ENCODE measurements at regions not wholly inside any gene's neighbourhood (a gene's known extent, or its start where the extent isn't known, plus 50 kb on each side); places are given as distances from the start of the nearest gene placed in this dataset.
"Not testable (repeated sequence)": the region's sequence is repeated elsewhere in the genome, so short reads cannot be mapped to it uniquely, and the experiment has no call there.

DNA sequence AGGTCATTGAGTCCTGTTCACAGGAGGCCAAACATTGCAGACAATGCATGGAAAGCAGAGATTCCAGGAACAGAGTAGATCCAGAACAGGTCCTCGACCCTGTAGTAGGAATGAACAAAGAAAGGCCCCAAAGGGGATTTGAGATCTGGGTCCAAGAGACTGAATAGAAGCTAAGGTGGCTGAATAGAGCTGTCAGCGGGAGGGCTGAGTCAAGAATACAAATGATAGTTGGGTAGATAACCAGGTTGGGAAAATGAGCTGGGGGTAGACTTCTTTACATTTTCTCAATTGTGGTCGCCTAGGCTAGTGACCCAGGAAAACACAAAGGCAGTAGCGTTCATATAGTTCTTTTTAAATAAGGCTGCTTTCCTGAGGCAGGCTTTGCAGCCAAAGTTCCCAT is 103.4 kb upstream of the ELMO1 start:
- Histone ChIP-seq H3K4me3 (replicated peaks; ENCODE audit: low read depth, low read length) (no peak overlapping the region), H3K36me3 (ENCODE audit: control insufficient read depth, insufficient read depth, low read length) (no peaks in the 10 kb centered on the region), H3K27me3 (replicated peaks; ENCODE audit: control insufficient read depth, insufficient read depth, low read length) (no peaks in the 10 kb centered on the region; the same call in 1 of the 2 replicates)
- DNase-seq (ENCODE audit: extremely low read depth, insufficient read length), result no peak
- TF ChIP-seq, protein P1, sequence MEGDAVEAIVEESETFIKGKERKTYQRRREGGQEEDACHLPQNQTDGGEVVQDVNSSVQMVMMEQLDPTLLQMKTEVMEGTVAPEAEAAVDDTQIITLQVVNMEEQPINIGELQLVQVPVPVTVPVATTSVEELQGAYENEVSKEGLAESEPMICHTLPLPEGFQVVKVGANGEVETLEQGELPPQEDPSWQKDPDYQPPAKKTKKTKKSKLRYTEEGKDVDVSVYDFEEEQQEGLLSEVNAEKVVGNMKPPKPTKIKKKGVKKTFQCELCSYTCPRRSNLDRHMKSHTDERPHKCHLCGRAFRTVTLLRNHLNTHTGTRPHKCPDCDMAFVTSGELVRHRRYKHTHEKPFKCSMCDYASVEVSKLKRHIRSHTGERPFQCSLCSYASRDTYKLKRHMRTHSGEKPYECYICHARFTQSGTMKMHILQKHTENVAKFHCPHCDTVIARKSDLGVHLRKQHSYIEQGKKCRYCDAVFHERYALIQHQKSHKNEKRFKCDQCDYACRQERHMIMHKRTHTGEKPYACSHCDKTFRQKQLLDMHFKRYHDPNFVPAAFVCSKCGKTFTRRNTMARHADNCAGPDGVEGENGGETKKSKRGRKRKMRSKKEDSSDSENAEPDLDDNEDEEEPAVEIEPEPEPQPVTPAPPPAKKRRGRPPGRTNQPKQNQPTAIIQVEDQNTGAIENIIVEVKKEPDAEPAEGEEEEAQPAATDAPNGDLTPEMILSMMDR (IDR thresholded peaks at IDR 0.05; ENCODE audit: insufficient read depth, low read length, poor library complexity, severe bottlenecking), result no peak

DNA sequence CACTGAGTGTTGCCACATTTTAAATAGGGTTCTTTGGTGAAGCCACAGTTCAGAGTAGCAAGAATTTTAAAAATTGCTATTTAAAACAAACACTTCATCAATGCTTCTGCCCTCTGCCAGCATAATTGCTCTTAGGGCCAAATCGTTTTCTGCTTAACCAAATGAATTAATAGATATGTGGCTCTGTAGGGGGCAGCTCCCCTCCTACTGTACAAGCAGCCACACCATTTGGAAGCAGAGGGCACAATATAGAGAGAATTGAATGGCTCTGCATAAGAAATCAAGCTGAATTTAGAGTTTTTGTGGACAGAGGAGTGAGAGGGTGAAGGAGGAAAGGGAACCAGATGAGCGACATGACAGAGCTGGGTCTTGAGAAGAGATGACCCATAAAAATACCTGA is 103.8 kb upstream of the ELMO1 start:
- H3K27me3 ChIP-seq (replicated peaks; ENCODE audit: control insufficient read depth, insufficient read depth, low read length); DNase-seq (ENCODE audit: extremely low read depth, insufficient read length); H3K4me3 ChIP-seq (replicated peaks; ENCODE audit: low read depth, low read length); H3K36me3 ChIP-seq (ENCODE audit: control insufficient read depth, insufficient read depth, low read length): not testable (repeated sequence)

DNA sequence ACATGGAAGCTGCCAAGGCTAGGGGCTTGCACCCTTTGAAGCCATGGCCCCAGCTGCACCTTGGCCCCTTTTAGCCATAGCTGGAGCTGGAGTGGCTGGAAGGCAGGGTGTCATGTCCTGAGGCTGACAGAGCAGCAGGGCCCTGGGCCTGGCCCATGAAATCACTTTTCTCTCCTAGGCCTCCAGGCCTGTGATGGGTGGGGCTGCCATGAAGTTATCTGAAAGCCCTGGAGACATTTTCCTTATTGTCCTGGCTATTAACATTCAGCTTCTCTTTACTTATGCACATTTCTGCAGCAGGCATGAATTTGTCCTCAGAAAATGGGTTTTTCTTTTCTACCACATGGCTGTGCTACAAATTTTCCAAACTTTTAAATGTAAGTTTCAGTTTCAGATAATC is 106.9 kb upstream of the ELMO1 start:
- Histone ChIP-seq H3K4me3 (replicated peaks; ENCODE audit: low read depth, low read length) (no peak overlapping the region), H3K27me3 (replicated peaks; ENCODE audit: control insufficient read depth, insufficient read depth, low read length) (no peaks in the 10 kb centered on the region; the same call in 1 of the 2 replicates), H3K36me3 (ENCODE audit: control insufficient read depth, insufficient read depth, low read length) (no peaks in the 10 kb centered on the region)
- TF ChIP-seq, protein P1 (IDR thresholded peaks at IDR 0.05; ENCODE audit: insufficient read depth, low read length, poor library complexity, severe bottlenecking), result no peak
- DNase-seq (ENCODE audit: extremely low read depth, insufficient read length), result no peak

DNA sequence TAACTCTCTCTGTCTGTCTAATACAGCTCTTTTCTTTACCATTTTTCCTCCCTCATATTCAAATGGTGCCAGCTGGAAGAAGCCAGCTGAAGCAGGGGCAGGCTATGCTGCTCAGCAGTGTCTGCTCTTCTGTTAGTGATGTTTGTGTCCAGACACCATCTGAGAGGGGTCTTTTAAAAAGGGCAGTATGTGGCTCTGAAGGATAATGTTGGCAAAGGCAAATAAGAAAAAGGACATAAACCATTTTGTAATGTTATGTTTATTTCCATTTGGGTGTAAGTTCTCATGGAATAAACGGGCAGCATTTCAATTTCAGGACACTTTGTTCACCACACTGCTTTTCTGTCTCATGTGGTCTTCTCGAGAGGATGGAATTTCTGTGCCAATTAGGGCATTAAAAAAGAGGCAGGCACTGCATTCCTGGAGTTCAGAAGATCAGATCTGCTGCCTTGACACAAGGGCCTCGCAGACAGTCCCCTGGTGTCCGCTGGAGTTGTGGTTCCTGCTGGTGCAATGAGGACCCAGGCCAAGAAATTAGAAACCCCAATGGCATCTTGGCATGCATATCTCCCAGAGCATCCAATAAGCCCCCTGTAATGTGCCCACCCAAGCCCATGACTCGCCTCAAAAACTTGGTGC is 109.0 kb upstream of the ELMO1 start:
- TF ChIP-seq, protein P1 (IDR thresholded peaks at IDR 0.05; ENCODE audit: insufficient read depth, low read length, poor library complexity, severe bottlenecking), result no peak
- no peak overlapping the region for H3K4me3 ChIP-seq (replicated peaks; ENCODE audit: low read depth, low read length)
- no peak for DNase-seq (ENCODE audit: extremely low read depth, insufficient read length)
- H3K36me3 ChIP-seq (ENCODE audit: control insufficient read depth, insufficient read depth, low read length), result no peaks in the 10 kb centered on the region
- H3K27me3 ChIP-seq (replicated peaks; ENCODE audit: control insufficient read depth, insufficient read depth, low read length), result no peaks in the 10 kb centered on the region; the same call in 1 of the 2 replicates

DNA sequence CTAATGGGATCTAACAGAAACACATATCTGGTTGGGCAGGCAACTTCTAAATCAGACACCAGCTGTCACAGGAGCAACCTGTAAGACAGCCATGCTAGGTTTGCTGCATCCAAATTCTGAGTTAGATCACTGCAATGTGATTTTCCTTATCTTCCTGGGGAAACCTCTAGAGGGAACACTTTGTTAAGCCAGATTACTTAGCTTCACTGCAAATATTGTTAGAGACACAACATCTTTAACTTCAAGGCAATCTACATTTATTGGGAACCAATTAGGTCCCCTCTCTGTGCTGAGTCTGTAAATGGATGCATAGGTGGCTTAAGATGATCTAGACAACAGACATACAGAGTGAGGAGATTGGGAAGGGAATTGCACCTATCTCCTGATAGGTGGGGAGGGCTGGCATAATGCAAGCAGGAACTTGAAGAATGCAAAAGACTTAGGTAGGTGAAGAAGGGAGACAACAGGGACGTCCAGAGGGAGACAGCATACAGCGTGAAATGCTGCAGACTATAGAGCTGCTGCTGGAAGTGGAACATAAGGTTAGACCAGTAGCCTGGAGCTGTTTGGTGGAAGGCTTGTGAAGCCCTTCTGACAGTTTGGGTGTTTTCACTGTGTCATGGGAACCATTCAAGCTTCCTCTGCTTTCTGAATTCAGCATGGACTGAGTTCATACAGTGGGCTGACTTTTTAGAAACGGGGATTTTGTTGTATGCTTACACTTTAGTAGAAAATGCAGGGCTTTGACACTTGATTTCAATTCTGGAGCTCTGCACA is 109.8 kb upstream of the ELMO1 start:
- no peaks in the 10 kb centered on the region for H3K36me3 ChIP-seq (ENCODE audit: control insufficient read depth, insufficient read depth, low read length)
- H3K27me3 ChIP-seq (replicated peaks; ENCODE audit: control insufficient read depth, insufficient read depth, low read length), result no peaks in the 10 kb centered on the region; the same call in 1 of the 2 replicates
- TF ChIP-seq, protein P1 (IDR thresholded peaks at IDR 0.05; ENCODE audit: insufficient read depth, low read length, poor library complexity, severe bottlenecking), result no peak
- DNase-seq (ENCODE audit: extremely low read depth, insufficient read length), result no peak
- no peak overlapping the region for H3K4me3 ChIP-seq (replicated peaks; ENCODE audit: low read depth, low read length)

DNA sequence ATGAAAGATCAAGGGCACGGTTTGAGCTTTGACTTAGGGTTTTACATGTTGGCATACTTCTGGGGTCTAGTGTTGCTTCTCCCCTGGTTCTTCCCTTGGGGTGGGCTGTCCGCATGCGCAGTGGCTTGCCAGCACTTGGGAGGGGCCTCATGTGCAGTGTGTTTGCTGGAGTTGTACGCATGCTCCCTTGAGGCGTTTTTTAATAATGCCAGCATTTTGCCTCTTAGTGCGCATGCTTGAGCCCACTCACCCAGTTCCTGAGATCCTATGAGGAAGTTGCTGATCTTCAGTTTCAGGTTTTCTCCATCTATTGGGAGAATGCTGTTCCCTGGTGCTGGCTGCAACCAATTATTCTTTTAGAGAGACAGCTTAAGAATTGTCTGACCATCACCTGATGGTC is 113.4 kb upstream of the GPR141 start:
- DNase-seq (ENCODE audit: extremely low read depth, insufficient read length), result no peak
- TF ChIP-seq, protein P1 (IDR thresholded peaks at IDR 0.05; ENCODE audit: insufficient read depth, low read length, poor library complexity, severe bottlenecking), result no peak
- H3K4me3 ChIP-seq (replicated peaks; ENCODE audit: low read depth, low read length), result no peak overlapping the region
- no peaks in the 10 kb centered on the region for H3K36me3 ChIP-seq (ENCODE audit: control insufficient read depth, insufficient read depth, low read length)
- H3K27me3 ChIP-seq (replicated peaks; ENCODE audit: control insufficient read depth, insufficient read depth, low read length), result no peaks in the 10 kb centered on the region
